GM19463 (cell line): ENCODE measurements at regions not wholly inside any gene's neighbourhood (a gene's known extent, or its start where the extent isn't known, plus 50 kb on each side); places are given as distances from the start of the nearest gene placed in this dataset.
"Not testable (repeated sequence)": the region's sequence is repeated elsewhere in the genome, so short reads cannot be mapped to it uniquely, and the experiment has no call there.

Source experiments
- ATAC-seq: cut with Tn5 transposase; IDR thresholded peaks from one replicate; pipeline ENCODE4 v1.9.1; 2021; ENCODE audit warnings: mild to moderate bottlenecking, moderate library complexity; ENCODE audit not compliant: unreplicated experiment

DNA sequence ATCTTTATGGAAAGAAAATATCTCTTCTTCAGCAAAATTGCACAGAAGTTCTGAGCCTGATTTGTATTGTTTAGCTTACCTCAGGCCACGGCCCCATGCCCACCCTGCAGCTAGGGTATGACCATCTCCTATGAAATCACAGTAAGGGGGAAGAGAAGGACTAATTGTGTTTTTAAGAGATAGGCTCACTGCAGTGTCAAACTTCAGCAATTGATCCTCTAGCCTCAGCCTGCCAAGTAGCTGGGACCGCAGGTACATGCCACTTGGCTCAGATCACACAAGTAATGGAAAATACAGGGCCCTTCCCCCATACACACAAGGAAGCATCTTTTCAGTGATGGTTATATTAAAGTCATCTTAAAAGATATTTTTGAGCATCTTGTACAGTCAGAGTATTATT, 60.0 kb downstream of the DMAC1 start:
- ATAC-seq = no peak

DNA sequence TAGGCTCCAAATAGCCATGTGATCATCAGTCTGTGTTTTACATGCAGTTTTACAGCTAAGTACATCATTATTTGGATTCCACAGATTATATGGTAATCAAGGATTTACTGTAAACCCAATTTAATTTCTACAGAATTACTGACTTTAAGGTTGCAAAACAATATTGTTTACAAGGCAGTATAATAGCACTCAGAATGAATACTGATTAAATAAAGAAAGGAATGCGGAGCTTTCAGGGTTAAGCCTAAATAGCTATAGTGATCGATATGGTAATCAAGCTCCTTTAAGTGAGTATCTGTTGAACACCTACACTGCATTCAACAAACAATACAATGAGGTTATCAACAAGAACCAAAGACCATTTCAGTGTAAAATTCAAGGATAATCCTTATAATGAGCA, 64.3 kb downstream of the DMAC1 start:
- ATAC-seq = no peak

DNA sequence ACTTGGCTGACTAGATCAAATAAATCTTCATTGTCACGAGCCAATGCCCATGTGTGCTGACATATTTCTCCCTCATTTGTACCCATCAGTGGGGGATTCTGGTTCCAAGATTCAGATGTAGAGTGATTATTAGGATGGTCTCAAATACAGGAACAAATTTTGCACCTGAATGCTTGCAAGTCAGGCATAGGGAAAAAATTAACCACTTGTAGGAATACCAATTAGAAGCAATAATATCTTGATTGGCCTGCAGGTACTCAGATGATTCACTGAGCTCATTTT, 69.5 kb downstream of the DMAC1 start:
- ATAC-seq = no peak

DNA sequence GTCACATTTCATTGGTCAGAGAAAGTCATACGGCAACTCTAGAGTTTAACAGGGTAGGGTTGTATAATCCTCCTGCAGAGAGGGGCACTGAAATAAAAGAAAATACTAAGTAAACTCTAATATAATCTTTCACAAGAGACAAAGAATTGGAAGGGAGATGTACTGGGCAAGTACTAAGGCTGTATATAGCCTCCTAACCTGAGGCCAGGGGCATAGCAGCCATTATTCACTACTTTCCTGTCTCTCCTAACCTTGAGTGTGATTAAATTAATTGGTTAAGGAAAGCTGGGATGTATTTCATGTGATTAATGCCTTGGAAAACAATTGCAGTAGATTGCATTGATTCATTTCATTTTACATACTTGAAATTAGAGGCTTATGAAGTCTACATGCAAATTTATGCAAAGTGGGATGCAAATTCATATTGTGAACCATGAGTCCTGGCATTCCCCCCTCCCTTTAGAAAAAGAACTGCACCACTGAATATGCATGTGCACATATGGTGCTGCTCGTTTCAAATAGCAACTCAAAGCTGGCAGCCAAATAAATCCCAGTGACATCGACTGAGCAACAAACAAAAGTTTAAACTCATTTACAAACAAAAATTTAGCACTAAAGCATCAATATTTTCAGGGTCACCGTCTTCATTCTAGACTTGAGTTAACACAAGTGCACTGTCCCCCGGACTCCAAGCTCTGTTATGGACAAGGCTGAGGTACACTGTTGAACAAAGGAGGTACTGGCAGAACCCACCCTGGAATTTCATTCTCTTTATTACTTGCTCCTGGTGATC, 70.0 kb downstream of the DMAC1 start:
- ATAC-seq = no peak

DNA sequence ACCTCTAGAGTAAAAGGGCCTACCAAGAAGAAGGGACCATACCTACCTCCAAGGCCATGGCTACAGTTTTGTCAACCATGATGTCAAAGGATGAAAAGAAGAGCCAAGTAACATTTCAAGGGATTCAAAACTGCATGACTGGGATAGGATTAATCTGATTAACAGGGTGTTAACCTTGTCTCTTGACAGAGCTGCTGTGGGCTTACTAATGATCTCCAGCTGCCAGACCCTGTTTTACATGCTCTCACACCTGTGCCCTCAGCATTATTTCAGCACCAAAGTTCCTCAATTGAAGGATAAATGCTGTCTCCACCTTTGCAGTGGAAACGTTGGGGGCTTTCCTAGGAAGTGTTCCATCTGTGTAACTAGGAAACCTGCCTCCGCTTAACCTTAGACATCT, 78.3 kb downstream of the DMAC1 start:
- no peak for ATAC-seq

DNA sequence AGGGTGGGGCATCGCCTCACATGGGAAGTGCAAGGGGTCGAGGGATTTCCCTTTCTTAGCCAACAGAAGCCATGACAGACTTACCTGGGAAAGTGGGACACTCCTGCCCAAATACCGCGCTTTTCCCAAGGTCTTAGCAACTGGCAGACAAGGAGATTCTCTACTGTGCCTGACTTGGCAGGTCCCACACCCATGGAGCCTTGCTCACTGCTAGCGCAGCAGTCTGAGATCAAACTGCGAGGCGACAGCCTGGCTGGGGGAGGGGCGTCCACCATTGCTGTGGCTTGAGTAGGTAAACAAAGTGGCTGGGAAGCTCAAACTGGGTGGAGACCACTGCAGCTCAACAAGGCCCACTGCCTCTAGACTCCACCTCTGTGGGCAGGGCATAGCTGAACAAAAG, 86.5 kb downstream of the DMAC1 start:
- not testable (repeated sequence) for ATAC-seq

DNA sequence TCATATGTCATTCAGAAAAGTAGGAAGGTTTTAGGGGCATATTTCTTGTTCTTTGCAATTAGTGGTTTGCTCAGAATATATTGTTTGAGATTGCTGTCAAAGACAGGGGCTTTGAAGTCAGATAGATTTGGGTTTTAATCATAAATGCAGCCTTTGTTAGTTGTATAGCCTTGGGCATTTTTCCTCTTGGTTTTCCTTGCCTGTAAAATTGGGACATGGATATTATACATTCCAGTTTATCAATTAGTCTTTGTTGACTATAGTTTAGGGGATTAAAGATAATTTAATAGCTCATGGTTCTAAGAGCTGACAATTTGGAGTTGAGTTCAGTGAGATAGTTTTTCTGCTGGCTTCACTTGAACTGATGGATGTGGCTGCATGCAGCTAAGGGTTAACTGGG, 88.9 kb downstream of the DMAC1 start:
- no peak for ATAC-seq

DNA sequence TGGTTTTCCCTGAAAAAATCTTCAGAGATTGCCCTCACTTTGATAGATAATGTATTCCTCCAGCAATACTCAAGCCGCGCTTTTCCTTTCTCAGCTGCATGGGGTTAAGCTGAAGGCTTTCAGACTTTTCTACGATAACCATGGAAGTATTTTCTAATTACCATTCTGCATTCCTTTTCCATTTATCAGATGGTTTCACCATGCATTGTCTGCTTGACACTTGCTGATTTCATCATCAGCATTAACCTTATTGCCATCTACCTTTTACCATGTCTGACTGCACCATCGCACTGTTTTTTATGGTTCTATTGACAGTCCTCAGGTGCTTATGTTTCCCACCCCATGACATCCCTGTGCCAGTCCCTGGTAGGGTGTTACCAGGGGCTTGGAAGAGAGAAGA, 91.6 kb downstream of the DMAC1 start:
- no peak for ATAC-seq

DNA sequence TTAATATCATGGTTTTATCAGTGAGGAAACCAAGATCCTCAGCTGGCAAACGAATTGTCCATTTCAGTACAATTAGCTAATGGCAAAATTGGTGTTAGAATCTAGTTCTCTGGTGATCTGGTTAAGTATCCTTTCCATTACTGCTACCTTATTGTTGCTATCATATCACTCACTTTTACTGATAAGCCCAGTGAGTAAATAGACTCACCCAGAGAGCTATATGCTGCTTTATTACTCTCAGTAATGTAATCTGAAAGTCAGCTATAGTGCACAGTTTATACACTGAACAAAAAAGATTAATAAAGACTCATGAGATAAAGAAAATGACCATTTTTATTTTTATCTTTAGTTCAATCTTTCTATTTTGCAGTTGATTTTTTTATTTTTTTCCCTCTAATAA, 95.0 kb downstream of the DMAC1 start:
- no peak for ATAC-seq

DNA sequence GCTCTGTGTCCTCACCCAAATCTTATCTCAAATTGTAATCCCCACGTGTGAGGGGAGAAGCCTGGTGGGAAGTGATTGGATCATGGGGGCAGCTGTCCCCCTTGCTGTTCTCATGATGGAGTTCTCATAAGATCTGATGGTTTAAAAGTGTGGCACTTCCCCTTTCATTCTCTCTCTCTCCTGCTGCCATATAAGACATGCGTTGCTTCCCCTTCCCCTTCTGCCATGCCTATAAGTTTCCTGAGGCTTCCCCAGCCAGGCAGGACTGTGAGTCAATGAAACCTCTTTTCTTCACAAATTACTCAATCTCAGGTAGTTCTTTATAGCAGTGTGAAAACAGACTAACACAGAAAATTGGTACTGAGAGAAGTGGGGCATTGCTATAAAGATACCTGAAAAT, 107.7 kb downstream of the DMAC1 start:
- ATAC-seq = no peak

DNA sequence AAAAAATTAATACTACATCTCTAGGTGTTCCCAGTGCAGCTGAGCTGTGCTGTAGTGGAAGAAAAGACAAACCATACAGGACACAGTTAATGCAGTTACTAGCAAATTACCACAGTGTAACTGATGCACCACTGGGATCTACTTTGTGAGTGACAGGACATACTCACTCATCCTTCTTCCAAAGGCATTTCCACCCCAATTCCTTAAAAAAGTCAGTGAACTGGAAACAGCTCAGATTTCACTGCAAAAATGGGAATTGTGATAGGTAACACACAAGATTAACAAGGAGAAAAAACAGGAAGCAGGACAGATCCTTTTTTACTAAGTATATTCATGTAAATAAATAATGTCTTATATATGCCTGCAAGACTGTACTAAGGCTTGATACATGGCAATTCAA, 109.6 kb downstream of the DMAC1 start:
- ATAC-seq = no peak

DNA sequence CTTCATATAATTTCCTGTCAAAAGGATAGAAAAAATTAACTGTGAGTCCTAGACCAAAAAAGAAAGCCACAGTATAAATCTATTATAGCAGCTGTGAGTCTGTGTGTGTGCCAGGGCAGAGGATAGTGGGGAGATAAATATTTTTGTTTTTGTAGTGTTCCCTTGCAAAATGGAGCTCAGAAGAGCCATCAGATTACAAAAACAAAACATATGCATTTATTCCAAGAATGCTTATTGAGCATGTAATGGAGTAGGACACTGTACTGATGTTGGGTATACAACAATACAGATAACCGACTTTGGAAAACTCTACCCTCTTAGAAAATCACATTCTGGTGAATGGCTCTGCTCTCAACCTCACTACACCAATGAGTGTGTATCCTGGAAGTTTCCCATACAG, 111.0 kb downstream of the DMAC1 start:
- no peak for ATAC-seq

DNA sequence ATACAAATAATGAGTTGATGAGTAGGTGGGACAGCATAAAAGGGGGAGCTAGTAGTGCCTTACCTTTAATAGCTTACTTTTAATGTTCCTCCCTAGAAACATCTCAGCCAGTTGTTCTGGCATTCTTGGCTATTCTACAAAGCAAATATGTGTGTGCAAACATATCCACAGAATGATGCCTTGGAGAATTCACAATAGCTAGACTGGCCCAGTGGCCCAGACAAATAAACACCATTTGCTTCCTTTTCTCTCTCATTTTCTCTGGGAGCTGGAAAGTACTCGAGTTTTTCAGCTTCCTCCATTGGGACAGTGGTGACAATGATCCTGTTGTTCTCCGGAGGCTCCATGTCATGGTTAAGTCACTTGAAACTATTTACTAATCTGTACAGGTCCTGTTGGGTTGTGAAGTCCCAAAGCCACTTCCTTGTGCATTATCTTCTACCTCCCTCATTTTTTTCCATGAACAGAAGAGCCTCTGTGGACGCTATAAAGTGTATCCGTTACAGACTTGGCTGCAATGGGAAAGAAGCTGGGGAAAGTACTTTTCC, 122.9 kb downstream of the DMAC1 start:
- no peak for ATAC-seq

DNA sequence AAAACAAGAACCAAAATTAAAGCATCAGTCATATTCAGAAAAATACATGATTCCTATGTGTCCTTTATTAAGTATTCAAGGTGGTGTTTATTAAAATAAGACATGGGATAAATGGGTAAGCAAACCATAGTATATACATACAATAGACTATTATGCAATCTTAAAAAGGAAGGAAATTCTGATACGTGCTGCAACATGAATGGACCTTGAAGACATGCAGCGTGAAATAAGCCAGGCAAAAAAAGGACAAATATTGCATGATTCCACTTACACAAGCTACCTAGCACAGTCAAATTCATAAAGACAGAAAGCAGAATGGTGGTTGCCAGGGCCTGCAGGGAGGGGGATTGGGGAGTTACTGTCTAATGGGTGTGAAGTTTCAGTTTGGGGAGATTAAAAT, 127.7 kb downstream of the DMAC1 start:
- ATAC-seq = no peak

DNA sequence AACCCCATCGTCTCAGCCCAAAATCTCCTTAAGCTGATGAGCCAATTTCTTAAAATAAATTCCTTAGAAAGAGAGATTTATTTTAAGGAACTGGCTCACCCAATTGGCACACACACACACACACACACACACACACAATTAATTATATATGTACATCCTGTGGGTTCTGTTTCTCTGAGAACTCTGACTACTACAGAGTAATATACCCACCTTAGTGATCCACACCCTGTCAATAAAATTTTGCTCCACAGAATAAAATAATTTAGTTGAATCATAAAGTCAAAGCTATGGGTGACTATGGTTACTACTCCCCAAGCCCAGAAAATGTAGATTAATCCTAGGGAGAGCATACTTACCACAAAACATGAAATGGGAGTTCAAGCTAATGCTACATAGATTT, 131.0 kb downstream of the DMAC1 start:
- ATAC-seq = no peak

DNA sequence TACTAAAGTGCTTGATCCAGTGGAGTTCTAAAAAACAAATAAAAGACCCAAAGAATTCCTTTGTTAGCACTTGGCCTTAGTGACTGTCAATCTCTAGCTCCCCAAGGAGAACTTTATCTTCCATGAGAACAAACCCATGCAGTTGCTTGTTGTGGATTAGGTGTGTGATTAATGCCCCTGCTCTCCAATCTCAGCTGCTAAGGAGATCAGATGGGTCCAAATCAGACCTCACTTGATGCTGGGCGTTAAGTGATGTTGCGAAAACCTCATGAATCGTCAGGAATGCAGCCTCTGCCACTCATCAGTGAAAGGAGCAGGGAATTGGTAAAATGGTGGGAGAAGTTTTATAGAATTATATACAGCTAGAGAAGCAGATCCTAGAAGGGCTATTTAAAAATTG, 133.7 kb downstream of the DMAC1 start:
- ATAC-seq = no peak

DNA sequence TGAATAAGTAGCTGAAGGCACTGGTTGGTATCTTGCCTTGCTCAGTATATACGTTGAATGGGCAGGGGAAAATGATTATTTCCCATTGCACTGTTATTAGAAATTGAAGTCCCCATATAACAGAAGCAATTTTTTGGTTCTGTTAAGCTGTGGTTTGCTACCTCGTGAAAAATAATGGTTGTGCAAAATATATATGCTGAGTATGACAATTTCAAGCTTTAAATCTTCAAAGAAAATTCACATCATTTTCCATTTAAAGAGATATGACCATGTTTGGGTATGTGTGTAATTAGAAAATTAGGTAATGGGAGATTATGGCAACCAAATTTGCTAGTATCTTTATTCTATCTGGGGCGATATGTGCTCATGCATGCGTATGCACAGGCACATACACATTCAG, 139.8 kb downstream of the DMAC1 start:
- no peak for ATAC-seq

DNA sequence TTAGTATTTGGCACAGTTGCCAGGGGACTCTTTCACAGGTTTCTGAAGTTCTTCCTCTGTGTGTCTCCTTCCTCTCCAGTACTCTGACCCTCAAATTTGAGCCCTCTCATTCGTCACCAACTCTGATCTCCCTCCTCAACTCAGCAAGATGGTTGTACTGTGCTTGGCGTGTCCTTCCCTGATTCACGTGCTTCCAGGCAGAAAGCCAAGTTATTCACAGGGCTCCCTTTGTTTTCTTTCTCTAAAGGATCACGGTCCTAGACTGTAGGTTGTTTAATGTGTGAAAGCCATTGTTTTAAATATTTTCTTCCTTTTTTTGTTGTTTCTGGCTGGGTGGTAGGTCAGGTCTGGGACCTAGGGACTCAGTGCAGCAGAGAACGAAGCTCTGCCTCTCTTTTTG, 142.9 kb downstream of the DMAC1 start:
- no peak for ATAC-seq

DNA sequence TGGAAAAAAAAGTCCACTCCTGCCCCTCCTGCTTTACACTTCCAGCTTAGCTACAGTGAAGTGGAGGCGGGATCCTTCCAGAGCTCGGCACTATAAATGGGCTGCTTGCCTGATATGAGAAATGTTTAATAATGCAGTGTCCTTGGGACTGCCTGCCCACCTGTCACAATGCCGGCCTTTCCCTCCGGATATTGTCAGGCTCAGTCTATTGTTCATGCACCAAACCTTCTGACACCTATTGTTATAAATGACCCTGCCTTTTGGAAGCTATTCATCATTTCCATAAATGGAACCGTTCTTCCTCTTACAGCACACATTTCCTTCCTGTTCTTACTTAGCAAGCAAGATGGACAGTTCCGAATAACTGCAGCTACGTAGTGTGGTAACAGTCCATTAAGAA, 146.3 kb downstream of the DMAC1 start:
- ATAC-seq = no peak

DNA sequence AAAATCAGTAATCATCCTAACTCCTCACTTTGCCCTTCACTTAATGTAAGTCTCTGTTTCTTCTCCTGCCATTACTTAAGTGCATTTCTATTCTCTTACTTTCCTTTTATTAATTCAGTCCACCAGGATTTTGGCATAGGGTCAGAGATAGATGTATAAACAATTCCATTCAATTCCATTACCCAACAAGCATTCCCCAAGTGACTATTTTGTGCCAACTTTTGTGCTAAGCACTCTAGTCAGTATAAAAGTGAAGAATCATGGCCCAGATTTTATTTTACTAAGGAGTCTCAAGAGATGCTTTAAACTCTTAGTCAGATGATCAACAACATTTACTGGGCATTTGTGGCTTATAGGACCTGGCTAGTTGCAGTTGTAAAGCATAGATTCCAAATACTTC, 159.3 kb downstream of the DMAC1 start:
- ATAC-seq = no peak

DNA sequence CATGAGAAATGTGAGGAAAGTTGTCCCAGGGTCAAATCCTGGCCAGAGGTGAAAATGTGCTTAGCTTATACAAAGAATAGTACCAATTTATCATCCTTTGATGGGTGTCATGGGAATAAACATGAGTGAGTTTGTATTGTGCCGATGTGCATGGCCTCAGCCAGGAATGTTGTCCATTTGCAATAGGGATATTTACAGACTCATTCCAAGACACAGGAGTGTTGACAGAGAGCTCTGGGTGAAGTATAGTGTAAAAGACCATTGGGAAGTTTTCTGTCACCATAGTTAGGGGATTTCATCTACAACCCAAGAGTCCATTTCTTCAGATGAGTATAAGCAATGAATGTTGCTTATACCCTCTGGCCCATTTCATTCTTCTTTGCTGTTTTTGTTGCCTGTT, 160.1 kb downstream of the DMAC1 start:
- ATAC-seq = no peak

DNA sequence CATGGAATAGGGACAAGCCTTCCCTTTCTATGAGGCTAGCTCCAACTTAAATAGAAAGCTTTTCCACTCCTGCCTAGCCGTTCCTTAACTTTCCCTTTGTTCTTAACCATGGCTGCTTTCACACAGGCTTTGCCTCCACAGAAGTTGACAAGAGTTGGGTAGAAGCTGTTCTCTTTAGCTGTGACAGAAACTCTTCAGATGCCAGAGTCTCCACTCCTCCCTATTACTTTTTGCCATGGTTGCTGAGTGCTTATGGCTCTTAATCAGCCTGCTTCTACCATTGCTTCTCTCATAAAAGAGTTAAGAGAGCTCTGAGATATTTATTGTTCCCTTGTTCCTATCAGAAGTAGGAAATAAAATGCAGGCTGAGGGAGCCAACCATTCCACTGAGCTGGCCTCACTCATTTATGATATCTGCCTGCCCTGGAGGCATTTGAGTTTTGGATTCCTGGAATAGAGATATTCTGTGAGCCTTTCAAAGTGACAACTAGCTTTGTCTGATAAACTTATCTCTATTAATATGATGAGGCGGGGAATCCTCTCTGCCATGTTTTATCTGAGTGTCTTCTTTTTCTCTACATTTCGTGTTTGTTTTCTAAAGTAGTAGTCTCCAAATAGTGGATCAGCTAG, 162.6 kb downstream of the DMAC1 start:
- ATAC-seq = no peak

DNA sequence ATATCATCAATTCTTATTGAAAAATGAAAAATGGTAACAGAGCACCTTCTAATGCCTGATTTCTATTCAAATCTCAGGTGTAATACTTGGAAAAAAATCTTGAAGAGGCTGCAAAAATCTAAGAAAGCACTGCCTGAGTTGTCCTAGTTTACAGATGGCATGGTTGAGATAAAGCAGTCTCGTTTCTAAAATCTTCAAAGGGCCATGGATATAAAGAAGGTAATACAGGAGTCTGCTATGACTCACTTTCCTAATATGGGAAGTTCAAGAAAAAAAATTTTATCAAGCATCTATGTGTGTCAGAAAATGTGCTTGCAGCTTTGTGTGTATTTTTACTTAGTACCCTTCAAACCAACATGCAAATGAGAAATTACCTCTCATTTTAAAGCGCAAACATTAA, 163.3 kb downstream of the DMAC1 start:
- no peak for ATAC-seq
